ENCODE measurements at regions not wholly inside any gene's neighbourhood (a gene's known extent, or its start where the extent isn't known, plus 50 kb on each side); places are given as distances from the start of the nearest gene placed in this dataset.

- TF ChIP-seq, protein P1, sequence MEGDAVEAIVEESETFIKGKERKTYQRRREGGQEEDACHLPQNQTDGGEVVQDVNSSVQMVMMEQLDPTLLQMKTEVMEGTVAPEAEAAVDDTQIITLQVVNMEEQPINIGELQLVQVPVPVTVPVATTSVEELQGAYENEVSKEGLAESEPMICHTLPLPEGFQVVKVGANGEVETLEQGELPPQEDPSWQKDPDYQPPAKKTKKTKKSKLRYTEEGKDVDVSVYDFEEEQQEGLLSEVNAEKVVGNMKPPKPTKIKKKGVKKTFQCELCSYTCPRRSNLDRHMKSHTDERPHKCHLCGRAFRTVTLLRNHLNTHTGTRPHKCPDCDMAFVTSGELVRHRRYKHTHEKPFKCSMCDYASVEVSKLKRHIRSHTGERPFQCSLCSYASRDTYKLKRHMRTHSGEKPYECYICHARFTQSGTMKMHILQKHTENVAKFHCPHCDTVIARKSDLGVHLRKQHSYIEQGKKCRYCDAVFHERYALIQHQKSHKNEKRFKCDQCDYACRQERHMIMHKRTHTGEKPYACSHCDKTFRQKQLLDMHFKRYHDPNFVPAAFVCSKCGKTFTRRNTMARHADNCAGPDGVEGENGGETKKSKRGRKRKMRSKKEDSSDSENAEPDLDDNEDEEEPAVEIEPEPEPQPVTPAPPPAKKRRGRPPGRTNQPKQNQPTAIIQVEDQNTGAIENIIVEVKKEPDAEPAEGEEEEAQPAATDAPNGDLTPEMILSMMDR (IDR thresholded peaks at IDR 0.05) = no peak
- H3K4me3 ChIP-seq = no peak overlapping the region
- H3K9me3 ChIP-seq = no peaks in the 10 kb centered on the region
- DNase-seq (ENCODE audit: low spot score in 2 of 2) = no peak
- H3K36me3 ChIP-seq = no peaks in the 10 kb centered on the region
- H3K27ac ChIP-seq = no peak overlapping the region
- no peaks in the 10 kb centered on the region for H3K27me3 ChIP-seq
- H3K4me1 ChIP-seq = no peaks in the 10 kb centered on the region
- intact Hi-C loops (cut with DNase I) = no loop called here
These were observed 381.4 kb downstream of the ELAVL2 start for GRCh38 chr9:23444658-23445057.

DNA sequence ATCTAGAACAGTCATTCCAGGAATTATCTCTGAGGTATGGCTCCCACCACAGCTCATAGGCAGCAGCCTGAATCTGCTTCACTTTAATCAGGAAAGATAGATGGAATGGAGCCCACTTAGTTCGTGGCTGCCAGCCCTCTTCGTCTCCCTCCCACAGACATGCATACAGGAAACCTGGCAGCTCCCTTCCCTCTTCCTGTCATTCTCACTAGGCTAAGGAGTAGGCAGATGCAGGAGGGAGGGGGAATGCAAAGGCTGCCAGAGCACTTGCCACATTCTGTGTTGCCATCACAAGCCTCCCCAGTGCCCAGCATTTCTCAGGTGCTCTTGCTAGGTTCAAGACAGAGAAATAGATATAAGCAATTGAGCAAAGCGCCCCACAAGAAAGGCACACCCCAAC lies 378.9 kb downstream of the ELAVL2 start:
- TF ChIP-seq, protein P1 (IDR thresholded peaks at IDR 0.05) = no peak
- Histone ChIP-seq H3K4me1 (no peaks in the 10 kb centered on the region), H3K9me3 (no peaks in the 10 kb centered on the region), H3K36me3 (no peaks in the 10 kb centered on the region), H3K27ac (no peak overlapping the region), H3K27me3 (no peaks in the 10 kb centered on the region), H3K4me3 (no peak overlapping the region)
- DNase-seq (ENCODE audit: low spot score in 2 of 2) = no peak
- intact Hi-C loops (cut with DNase I) = no loop called here

DNA sequence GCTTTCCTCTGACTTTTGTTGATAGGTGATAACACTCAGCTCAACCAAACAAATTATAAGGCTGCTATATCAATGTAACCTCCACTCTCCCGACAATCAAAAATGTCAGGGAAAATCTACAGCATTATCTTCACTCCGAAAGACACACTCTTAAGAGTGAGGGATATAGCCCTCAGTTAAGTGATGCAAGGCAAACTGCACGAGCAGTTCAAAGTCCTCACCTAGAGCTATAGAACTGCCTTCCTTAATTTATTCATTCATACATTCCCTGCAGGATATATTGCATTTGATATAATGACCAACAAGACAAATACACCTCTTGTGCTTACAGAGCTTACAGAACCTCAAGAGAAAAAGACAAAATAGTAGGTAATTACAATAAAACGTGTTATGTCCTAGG lies 378.1 kb downstream of the ELAVL2 start:
- intact Hi-C loops (cut with DNase I) = no loop called here
- no peaks in the 10 kb centered on the region for H3K27me3 ChIP-seq
- no peak overlapping the region for H3K27ac ChIP-seq
- no peak overlapping the region for H3K4me3 ChIP-seq
- no peak for DNase-seq (ENCODE audit: low spot score in 2 of 2)
- no peaks in the 10 kb centered on the region for H3K9me3 ChIP-seq
- no peaks in the 10 kb centered on the region for H3K36me3 ChIP-seq
- TF ChIP-seq, protein P1 (IDR thresholded peaks at IDR 0.05) = no peak
- no peaks in the 10 kb centered on the region for H3K4me1 ChIP-seq

GRCh38 chr9:23451802-23452418 lies 374.1 kb downstream of the ELAVL2 start:
- Histone ChIP-seq H3K9me3 (no peaks in the 10 kb centered on the region), H3K36me3 (no peaks in the 10 kb centered on the region), H3K4me3 (no peak overlapping the region), H3K4me1 (no peaks in the 10 kb centered on the region), H3K27me3 (no peaks in the 10 kb centered on the region), H3K27ac (no peak overlapping the region)
- no peak for DNase-seq (ENCODE audit: low spot score in 2 of 2)
- intact Hi-C loops (cut with DNase I) = no loop called here
- TF ChIP-seq, protein P1 (IDR thresholded peaks at IDR 0.05) = no peak

- TF ChIP-seq, protein P1 (IDR thresholded peaks at IDR 0.05) = no peak
- H3K4me1 ChIP-seq = no peaks in the 10 kb centered on the region
- no peaks in the 10 kb centered on the region for H3K9me3 ChIP-seq
- intact Hi-C loops (cut with DNase I) = no loop called here
- no peaks in the 10 kb centered on the region for H3K36me3 ChIP-seq
- H3K4me3 ChIP-seq = no peak overlapping the region
- H3K27me3 ChIP-seq = no peaks in the 10 kb centered on the region
- H3K27ac ChIP-seq = no peak overlapping the region
- no peak for DNase-seq (ENCODE audit: low spot score in 2 of 2)
These were observed 361.8 kb downstream of the ELAVL2 start for GRCh38 chr9:23464275-23464674.

DNA sequence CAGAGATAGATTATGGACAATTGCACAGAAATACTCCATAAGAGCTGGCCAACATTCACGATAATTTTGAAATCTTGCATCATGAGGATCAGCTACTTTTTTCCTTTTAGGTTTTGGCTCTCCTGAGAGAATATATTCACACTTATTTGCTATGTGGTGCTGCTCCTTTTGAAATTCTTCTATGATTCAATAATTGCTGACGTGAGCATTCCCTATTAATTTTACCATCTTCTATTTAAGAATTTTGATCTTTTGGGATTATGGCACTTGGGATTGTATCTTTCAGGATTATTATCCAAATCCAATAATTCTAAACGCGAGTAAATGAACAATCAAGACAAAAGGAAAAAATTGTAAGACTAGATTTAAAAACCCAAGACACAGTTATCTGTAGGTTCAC lies 358.8 kb downstream of the ELAVL2 start:
- intact Hi-C loops (cut with DNase I) = no loop called here
- TF ChIP-seq, protein P1 (IDR thresholded peaks at IDR 0.05) = no peak
- no peaks in the 10 kb centered on the region for H3K4me1 ChIP-seq
- no peaks in the 10 kb centered on the region for H3K27me3 ChIP-seq
- no peaks in the 10 kb centered on the region for H3K36me3 ChIP-seq
- no peak for DNase-seq (ENCODE audit: low spot score in 2 of 2)
- H3K4me3 ChIP-seq = no peak overlapping the region
- H3K27ac ChIP-seq = no peak overlapping the region
- no peaks in the 10 kb centered on the region for H3K9me3 ChIP-seq

Data from ascending aorta (tissue), 2 donors.